K562 (cell line): ENCODE measurements at regions not wholly inside any gene's neighbourhood (a gene's known extent, or its start where the extent isn't known, plus 50 kb on each side); places are given as distances from the start of the nearest gene placed in this dataset.

Experiments used
- BACH1 ChIP-seq: fragments of 200-800 bp; sonication (Bioruptor generic); IDR thresholded peaks from 2 replicates; pipeline ENCODE4 v1.6.1; 2016; ENCODE audit warnings: missing genetic modification characterization, missing compliant biosample characterization
- CBFA2T2 ChIP-seq: fragments of 450-650 bp; conservative IDR thresholded peaks from 2 replicates; pipeline ENCODE4 v1.6.1; 2017; ENCODE audit warnings: mild to moderate bottlenecking
- CBFA2T3 ChIP-seq: fragments of 450-650 bp; IDR thresholded peaks from 2 replicates; pipeline ENCODE4 v1.6.1; 2017
- CEBPB ChIP-seq: fragments of 450-650 bp; IDR thresholded peaks from 2 replicates; pipeline ENCODE4 v1.6.1; 2016; ENCODE audit warnings: missing genetic modification characterization, missing compliant biosample characterization
- ELF2 ChIP-seq: fragments of 250-450 bp; sonication (Bioruptor Pico); IDR thresholded peaks from 2 replicates; pipeline ENCODE4 v1.5.0; 2021; ENCODE audit warnings: mild to moderate bottlenecking
- FOXA1 ChIP-seq: fragments of 450-650 bp; IDR thresholded peaks from 2 replicates; pipeline ENCODE4 v1.6.1; 2016; ENCODE audit warnings: mild to moderate bottlenecking, borderline replicate concordance
- GTF2A2 ChIP-seq: IDR thresholded peaks from 2 replicates; pipeline ENCODE4 v1.6.1; 2016; ENCODE audit warnings: mild to moderate bottlenecking, missing genetic modification characterization, missing compliant biosample characterization
- HCFC1 ChIP-seq: IDR thresholded peaks from 2 replicates; pipeline ENCODE4 v1.6.1; 2012; ENCODE audit warnings: low read depth, low read length, improper control_type of control experiment
- HDAC6 ChIP-seq: IDR thresholded peaks from 2 replicates; pipeline ENCODE4 v1.6.1; 2012; ENCODE audit warnings: low read depth, mild to moderate bottlenecking, control low read depth, inconsistent platforms, low read length, moderate library complexity
- HSF4 ChIP-seq: fragments of 250-450 bp; sonication (Bioruptor Pico); IDR thresholded peaks from 2 replicates; pipeline ENCODE4 v2.1.2; 2022; ENCODE audit warnings: mild to moderate bottlenecking, moderate library complexity, borderline replicate concordance
- KLF1 ChIP-seq: fragments of 450-650 bp; IDR thresholded peaks from 2 replicates; pipeline ENCODE4 v1.6.1; 2016; ENCODE audit warnings: missing genetic modification characterization, missing compliant biosample characterization
- MAFG ChIP-seq: fragments of 450-650 bp; conservative IDR thresholded peaks from 2 replicates; pipeline ENCODE4 v1.6.1; 2016; ENCODE audit warnings: missing genetic modification characterization, missing compliant biosample characterization
- OTX1 ChIP-seq: fragments of 450-650 bp; formaldehyde crosslinking; IDR thresholded peaks from 2 replicates; pipeline ENCODE4 v1.4.0; 2022; ENCODE audit warnings: mild to moderate bottlenecking
- RBM14 ChIP-seq: fragments of 200-400 bp; formaldehyde crosslinking; IDR thresholded peaks from 2 replicates; pipeline ENCODE4 v1.6.1; 2018; ENCODE audit warnings: low read depth, mild to moderate bottlenecking, low read length, moderate library complexity, borderline replicate concordance; ENCODE audit not compliant: insufficient read depth
- RHOXF2B ChIP-seq: fragments of 250-450 bp; sonication (Bioruptor Pico); conservative IDR thresholded peaks from 2 replicates; pipeline ENCODE4 v1.5.1; 2021
- SOX6 ChIP-seq: fragments of 450-650 bp; IDR thresholded peaks from 2 replicates; pipeline ENCODE4 v1.6.1; 2014; ENCODE audit warnings: mild to moderate bottlenecking
- STAG1 ChIP-seq: sonication (generic); formaldehyde crosslinking; IDR thresholded peaks from 2 replicates; pipeline ENCODE4 v1.5.0; 2020; ENCODE audit warnings: missing genetic modification reagents, borderline replicate concordance
- SUPT5H ChIP-seq: fragments of 450-650 bp; IDR thresholded peaks from 2 replicates; pipeline ENCODE4 v1.6.1; 2016
- TARDBP ChIP-seq: fragments of 450-650 bp; IDR thresholded peaks from 2 replicates; pipeline ENCODE4 v1.6.1; 2016
- THAP7 ChIP-seq: fragments of 250-450 bp; sonication (Bioruptor Pico); IDR thresholded peaks from 2 replicates; pipeline ENCODE4 v1.5.0; 2021
- ZBTB7A ChIP-seq: IDR thresholded peaks from 2 replicates; pipeline ENCODE4 v1.6.1; 2011; ENCODE audit warnings: low read depth, mild to moderate bottlenecking, low read length, moderate library complexity, borderline replicate concordance; ENCODE audit not compliant: control insufficient read depth
- ZNF197 ChIP-seq: fragments of 200-800 bp; sonication (Bioruptor generic); IDR thresholded peaks from 2 replicates; pipeline ENCODE4 v1.6.1; 2016; ENCODE audit warnings: low read depth, missing genetic modification characterization, missing compliant biosample characterization
- ZNF354B ChIP-seq: fragments of 250-450 bp; sonication (Bioruptor Pico); IDR thresholded peaks from 2 replicates; pipeline ENCODE4 v1.4.0; 2020
- ZNF41 ChIP-seq: fragments of 250-450 bp; sonication (Bioruptor Pico); conservative IDR thresholded peaks from 2 replicates; pipeline ENCODE4 v1.4.0; 2020; ENCODE audit warnings: mild to moderate bottlenecking
- ZNF696 ChIP-seq: fragments of 250-450 bp; sonication (Bioruptor Pico); conservative IDR thresholded peaks from 2 replicates; pipeline ENCODE4 v1.4.0; 2020; ENCODE audit warnings: mild to moderate bottlenecking, moderate library complexity
- ZNF764 ChIP-seq: fragments of 250-450 bp; sonication (Bioruptor Pico); IDR thresholded peaks from 2 replicates; pipeline ENCODE4 v1.4.0; 2020; ENCODE audit warnings: low read depth, mild to moderate bottlenecking, moderate library complexity
- TF ChIP-seq, protein P1 (sequence below): IDR thresholded peaks from 2 replicates; pipeline ENCODE4 v1.6.1; 2014; ENCODE audit warnings: antibody characterized with exemption
- TF ChIP-seq, protein P2 (sequence below): sonication (generic); formaldehyde crosslinking; IDR thresholded peaks from 2 replicates; pipeline ENCODE4 v1.8.0; 2022; ENCODE audit warnings: mild to moderate bottlenecking, low read depth, missing genetic modification reagents

GRCh38 chr6:3650959-3651697 lies 100.4 kb downstream of the PXDC1 start (continued):
- TF ChIP-seq ZNF41 (no peak), ZNF197 (peak; percentile 65; the same call in 1 of the 2 replicates), ZNF696 (CRISPR knock-in tag) (no peak), HCFC1 (no peak), THAP7 (no peak), RBM14 (no peak), SOX6 (peak; percentile 90), KLF1 (no peak), GTF2A2 (tag) (no peak), RHOXF2B (CRISPR knock-in tag) (no peak), CEBPB (no peak), ELF2 (CRISPR knock-in tag) (no peak), STAG1 (CRISPR knock-in tag) (no peak), TARDBP (peak; percentile 61; the same call in 1 of the 2 replicates), MAFG (tag) (no peak; the same call in 1 of the 2 replicates), HSF4 (no peak), OTX1 (0 out of 2 replicates have a peak, but pooled peaks have one; percentile 48), HDAC6 (no peak), ZNF764 (CRISPR knock-in tag) (no peak), ZBTB7A (no peak; the same call in 1 of the 2 replicates), CBFA2T3 (peak; percentile 97), CBFA2T2 (peak; percentile 93), FOXA1 (no peak), ZNF354B (CRISPR knock-in tag) (no peak), BACH1 (no peak), SUPT5H (no peak)
- TF ChIP-seq, protein P1, sequence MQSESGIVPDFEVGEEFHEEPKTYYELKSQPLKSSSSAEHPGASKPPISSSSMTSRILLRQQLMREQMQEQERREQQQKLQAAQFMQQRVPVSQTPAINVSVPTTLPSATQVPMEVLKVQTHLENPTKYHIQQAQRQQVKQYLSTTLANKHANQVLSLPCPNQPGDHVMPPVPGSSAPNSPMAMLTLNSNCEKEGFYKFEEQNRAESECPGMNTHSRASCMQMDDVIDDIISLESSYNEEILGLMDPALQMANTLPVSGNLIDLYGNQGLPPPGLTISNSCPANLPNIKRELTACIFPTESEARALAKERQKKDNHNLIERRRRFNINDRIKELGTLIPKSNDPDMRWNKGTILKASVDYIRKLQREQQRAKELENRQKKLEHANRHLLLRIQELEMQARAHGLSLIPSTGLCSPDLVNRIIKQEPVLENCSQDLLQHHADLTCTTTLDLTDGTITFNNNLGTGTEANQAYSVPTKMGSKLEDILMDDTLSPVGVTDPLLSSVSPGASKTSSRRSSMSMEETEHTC, result no peak
- TF ChIP-seq, protein P2, sequence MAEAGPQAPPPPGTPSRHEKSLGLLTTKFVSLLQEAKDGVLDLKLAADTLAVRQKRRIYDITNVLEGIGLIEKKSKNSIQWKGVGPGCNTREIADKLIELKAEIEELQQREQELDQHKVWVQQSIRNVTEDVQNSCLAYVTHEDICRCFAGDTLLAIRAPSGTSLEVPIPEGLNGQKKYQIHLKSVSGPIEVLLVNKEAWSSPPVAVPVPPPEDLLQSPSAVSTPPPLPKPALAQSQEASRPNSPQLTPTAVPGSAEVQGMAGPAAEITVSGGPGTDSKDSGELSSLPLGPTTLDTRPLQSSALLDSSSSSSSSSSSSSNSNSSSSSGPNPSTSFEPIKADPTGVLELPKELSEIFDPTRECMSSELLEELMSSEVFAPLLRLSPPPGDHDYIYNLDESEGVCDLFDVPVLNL, result no peak
